ENCODE measurements at regions not wholly inside any gene's neighbourhood (a gene's known extent, or its start where the extent isn't known, plus 50 kb on each side); places are given as distances from the start of the nearest gene placed in this dataset.
"Not testable (repeated sequence)": the region's sequence is repeated elsewhere in the genome, so short reads cannot be mapped to it uniquely, and the experiment has no call there.

- no peak for DNase-seq
These were observed 179.4 kb upstream of the PDE10A start for GRCh38 chr6:165842281-165842936.

DNA sequence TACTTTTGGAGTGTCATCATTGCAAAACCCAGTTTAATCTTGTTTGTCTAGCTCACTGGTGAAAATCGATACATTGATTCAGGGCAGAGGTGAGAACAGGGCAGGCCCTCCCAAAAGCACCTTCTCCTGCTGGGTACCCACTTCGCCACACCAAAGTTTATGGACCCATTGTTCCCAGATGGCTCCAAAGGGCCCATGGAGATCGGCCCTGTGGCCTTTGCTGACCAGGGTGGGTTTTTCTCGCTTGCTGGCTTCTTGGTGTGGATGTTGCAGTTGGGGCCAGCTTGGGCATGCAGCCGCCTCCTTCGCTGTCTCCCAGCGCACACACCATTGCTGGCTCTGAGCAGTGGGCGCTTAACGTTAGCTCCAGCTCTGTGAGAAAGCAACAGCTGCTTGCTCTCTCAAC lies 178.1 kb upstream of the PDE10A start:
- no peak for DNase-seq

- DNase-seq = no peak
These were observed 175.1 kb upstream of the PDE10A start for GRCh38 chr6:165837948-165838745.

GRCh38 chr6:165836648-165837047 lies 173.6 kb upstream of the PDE10A start:
- DNase-seq = not testable (repeated sequence)

DNA sequence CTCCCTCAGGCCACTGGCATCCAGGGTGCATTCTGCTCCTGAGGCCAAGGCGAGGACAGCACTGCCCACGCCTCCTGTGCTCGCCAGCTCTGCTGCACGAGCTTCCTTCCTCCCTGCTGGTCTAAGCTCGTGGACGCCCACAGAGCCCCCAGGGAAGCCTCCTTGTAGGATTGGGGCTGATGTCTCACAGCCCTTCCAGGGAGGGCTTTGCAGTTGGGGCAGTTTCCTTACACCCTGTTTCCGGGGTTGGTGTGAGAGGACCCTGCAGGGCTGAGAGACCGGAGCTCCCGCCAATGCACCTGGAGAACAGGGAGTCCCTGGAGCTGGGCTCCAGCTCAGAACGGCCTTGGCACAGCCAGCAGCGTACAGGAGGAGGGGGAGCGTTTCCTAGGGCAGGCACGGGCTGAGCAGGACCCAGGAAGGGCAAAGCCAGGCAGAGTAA lies 172.4 kb upstream of the PDE10A start:
- no peak for DNase-seq

- DNase-seq = peak; percentile 11 to 69
These were observed 171.7 kb upstream of the PDE10A start for GRCh38 chr6:165834613-165835259.

GRCh38 chr6:165833355-165833754 lies 170.3 kb upstream of the PDE10A start:
- no peak for DNase-seq

GRCh38 chr6:165831812-165832510 lies 168.9 kb upstream of the PDE10A start:
- no peak for DNase-seq

- no peak for DNase-seq
These were observed 167.7 kb upstream of the PDE10A start for GRCh38 chr6:165830761-165831160.

DNA sequence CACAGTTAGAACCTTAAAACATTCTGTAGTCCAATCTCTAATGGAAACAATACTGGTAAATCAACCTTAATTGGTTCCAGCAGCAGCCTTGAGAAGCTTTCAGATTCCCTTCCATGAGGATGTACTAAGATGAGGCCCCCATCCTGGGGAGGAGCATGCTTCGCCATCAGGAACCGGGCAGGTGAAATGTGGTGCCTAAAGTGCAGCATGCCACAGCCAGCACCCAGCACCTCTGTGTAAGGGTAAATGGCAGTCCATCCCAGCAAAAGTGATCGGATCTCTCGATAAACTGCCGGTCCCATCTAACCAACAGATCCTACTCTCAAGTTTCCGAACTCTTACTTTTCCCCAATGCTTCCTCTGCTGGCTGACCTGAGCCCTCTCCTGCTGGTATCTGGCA lies 166.3 kb upstream of the PDE10A start:
- DNase-seq = no peak

DNA sequence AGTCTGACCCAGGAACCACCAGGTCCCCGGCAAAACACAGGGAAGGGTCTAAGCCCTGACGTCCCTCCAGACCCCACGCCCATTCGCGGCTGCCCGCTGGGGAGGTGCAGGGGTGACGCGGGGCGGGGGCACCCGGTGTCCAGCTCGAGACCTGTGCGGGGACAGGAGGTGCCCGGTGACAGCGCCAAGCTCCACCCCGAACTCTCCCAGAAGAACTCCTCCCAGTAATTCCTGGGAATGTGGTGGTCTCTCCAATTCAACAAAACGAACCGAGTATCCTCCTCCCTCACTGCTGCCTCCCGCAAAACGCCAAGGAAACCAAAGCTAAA lies 164.1 kb upstream of the PDE10A start:
- DNase-seq = no peak

DNA sequence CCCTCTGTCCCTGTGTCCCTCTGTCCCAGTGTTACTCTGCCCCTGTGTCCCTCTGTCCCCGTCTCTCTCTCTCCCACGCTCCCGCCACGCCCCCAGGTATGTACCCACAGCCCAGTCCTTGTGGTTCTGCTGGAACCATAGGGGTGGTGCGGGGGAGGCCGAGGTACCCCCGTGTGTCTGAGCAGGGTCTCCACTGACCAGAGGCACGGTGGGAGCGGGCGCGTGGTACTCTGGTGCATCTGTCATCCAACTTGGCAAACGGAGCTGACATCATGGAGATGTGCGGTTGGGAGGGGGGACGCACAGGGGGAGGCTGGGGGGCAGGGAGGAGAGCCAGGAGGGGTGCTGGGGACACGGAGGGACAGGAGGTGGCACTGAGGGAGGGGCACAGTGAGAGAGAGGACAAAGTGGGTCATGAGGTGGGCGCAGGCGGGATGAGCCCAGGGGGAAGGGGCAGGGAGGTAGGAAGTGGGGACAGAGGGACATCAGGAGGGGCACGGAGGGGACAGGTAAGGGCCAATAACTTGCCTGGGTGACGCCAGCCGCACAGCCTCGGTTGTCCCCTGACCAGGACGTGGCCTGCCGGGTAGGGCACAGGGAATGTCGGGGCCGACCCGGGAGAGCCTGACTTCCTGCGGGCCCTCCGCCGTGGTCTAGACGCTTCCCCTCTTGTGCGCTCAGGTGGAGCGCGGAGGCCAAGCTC lies 163.6 kb upstream of the PDE10A start:
- DNase-seq = no peak

DNA sequence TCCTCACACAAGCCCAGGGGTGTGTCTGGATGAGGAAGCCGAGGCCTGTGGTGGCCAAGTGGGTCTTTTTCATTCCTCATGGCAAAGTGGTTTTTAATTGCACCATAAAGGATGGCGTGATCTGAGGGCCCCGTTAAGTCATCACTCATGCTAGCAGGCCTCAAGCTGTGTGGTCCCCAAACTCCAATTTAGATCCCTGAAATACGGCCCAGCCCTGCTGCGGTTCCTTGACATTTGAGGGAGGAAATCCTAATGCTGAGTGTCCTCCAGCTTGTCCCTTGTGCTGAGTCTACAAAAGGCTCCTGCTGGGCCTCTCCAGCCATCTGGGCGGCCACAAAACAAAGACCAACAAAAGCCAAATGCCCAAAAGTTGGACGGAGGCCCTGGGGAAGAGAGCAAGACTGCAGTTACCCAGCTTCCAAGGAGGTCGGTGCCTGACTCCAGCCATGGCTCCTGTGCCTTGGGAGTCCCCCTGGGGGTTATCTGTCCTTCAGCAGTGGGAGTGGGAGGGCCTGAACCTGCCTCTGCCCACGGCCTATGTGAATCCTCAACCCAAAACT lies 162.3 kb upstream of the PDE10A start:
- no peak for DNase-seq

DNA sequence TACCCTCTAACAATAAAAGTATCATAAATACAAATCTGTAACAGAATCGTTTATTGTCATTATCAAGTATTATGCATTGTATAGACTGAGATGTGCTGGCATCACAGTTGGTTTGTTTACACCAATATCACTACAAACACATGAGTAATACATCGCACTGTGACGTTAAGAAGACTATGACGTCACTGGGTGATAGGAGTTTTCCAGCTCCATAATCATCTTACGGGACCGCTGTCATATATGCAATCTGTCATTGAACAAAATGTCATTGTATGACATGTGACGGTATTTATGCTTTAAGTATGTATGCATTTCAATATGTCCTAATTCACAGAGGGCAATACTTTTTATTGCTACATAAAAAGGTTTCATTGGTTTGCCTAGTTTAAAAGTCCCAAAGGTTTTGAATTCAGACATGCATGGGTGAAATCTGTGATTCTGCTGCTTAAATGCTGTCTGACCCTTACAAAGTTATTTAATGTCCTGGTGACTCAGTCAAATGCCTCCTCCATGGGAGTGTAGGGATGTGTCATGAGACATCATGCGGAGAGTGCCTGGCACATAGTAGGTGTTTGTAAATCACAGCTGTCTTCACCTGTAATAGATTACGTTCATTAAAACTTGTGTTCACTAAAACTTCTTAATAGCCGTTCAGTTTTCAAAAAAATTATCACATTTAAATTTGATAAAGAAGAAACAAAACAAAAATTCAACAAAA lies 160.7 kb upstream of the PDE10A start:
- no peak for DNase-seq

DNA sequence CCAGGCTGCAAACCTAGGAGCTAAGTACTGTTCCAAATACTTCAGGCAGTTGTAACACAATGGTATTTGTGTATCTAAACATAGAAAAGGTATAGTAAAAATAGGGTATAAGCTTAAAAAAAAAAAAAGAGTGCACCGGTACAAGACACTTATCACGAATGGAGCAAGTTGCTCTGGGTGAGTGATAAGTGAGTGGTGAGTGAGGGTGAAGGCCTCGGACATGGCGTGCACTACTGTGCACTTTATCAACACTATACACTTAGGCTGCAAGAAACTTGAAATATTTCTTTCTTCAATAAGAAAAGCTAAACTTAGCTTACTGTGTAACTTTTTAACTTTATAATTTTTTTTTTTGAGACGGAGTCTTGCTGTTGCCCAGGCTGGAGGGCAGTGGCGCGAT lies 159.5 kb upstream of the PDE10A start:
- no peak for DNase-seq

GRCh38 chr6:165821754-165822153 lies 158.7 kb upstream of the PDE10A start:
- no peak for DNase-seq

- no peak for DNase-seq
These were observed 157.9 kb upstream of the PDE10A start for GRCh38 chr6:165820934-165821333.

GRCh38 chr6:165820407-165820806 lies 157.4 kb upstream of the PDE10A start:
- no peak for DNase-seq

GRCh38 chr6:165819394-165819793 lies 156.4 kb upstream of the PDE10A start:
- no peak for DNase-seq

DNA sequence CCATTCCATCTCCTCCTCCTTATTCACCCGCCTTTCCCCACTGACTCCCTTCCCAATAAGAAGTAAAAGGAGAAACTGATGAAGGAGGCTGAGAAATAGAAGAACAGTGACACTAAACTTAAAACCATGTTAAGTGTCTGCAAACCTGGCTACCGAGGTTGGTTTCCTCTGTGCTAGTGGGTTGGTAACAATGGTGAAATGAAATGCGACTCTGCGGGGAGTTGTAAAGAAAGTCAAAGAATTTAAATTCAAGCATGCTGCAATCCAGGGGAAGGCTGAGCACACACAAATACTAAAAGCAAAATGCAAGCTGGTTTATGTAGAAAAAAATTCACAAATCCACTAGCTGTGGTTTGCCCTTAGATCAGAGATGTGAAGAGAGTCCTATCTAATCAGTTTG lies 155.2 kb upstream of the PDE10A start:
- DNase-seq = no peak

DNA sequence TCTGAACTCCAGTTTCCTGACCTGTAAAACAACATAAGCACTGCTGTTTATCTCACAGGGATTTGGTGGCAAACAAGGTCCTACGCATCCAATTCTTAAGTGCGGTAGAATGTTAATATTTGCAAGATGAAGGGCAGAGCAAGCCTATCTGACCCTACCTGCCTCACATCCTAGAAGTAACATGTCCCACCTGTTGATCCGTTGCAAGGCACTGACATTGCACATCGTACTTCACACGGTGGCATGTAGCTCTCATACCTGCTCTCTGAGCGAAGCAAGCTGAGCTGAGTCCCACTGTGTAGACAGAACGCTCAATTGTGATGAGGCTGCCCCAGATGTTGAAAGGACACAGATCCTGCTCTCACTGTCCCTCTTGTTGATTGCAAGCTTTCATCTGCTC lies 154.7 kb upstream of the PDE10A start:
- DNase-seq = no peak

- DNase-seq = no peak
These were observed 154.1 kb upstream of the PDE10A start for GRCh38 chr6:165817148-165817547.

All from NCI-H2081 (cell line).